GM11168 (cell line): ENCODE measurements at regions not wholly inside any gene's neighbourhood (a gene's known extent, or its start where the extent isn't known, plus 50 kb on each side); places are given as distances from the start of the nearest gene placed in this dataset.
"Not testable (repeated sequence)": the region's sequence is repeated elsewhere in the genome, so short reads cannot be mapped to it uniquely, and the experiment has no call there.

Experiments used
- in situ Hi-C: fragments of 300-500 bp; cut with MboI; formaldehyde crosslinking; loops from one replicate; pipeline ENCODE4 v1.12.0; 2022; ENCODE audit warnings: low sequenced_read_pairs; ENCODE audit not compliant: unreplicated experiment

DNA sequence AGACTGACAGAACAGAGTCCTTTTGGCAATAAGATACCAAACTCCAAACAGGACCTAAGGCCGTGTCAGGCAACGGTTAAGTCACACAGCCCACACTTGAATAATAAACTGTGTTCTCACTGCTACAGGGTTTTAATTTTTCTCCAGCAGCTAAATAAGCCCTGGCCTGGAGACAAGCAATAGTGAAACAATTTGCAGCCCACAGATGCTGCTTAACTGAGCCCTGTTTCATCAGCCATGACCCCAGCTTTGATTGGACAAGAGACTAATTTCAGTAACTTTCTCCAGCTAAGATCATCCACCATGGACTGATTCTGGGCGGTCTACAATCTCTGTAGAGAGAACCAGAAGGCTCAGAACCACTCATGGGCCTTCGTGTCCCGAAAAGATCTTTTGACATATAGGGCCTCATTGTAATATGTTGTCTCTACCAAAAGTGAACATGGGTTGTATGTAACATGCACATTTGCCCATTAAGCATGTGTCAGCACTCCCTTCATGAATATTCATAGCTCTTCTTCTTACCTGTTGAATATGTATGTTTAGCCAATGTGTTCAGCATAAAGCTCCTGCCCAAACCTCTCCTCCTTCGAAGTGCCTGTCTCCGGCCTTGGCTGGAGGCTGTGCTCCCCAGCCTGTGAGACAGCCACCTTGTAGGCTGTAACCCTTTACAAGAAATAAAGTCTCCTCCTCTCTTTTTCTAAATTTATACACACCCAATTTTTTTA, 223.1 kb upstream of the AKR1E2 start:
- in situ Hi-C loops, result no loop called here

DNA sequence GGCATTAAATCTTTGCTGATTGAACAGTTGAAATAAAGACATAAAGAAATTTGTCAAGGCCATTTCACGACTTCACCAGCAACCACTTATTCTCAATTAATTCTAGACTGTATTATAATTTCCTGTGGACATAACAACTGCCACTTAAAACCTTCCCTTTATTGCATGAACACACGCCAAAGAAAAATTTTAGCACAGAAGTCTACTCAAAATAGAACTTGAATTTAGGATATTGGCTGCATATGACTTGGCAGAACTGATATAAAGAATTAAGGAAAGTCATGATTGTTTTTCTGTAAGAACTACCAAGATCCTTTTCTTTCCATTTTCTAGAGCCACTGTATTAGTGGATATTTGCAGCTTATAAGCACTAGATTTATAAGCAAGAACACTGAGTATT, 226.5 kb upstream of the AKR1E2 start:
- in situ Hi-C loops, result no loop called here

DNA sequence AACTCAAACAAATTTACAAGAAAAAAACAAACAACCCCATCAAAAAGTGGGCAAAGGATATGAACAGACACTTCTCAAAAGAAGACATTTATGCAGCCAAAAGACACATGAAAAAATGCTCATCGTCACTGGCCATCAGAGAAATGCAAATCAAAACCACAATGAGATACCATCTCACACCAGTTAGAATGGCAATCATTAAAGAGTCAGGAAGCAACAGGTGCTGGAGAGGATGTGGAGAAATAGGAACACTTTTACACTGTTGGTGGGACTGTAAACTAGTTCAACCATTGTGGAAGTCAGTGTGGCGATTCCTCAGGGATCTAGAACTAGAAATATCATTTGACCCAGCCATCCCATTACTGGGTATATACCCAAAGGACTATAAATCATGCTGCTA, 228.1 kb upstream of the AKR1E2 start:
- in situ Hi-C loops, result not testable (repeated sequence)

DNA sequence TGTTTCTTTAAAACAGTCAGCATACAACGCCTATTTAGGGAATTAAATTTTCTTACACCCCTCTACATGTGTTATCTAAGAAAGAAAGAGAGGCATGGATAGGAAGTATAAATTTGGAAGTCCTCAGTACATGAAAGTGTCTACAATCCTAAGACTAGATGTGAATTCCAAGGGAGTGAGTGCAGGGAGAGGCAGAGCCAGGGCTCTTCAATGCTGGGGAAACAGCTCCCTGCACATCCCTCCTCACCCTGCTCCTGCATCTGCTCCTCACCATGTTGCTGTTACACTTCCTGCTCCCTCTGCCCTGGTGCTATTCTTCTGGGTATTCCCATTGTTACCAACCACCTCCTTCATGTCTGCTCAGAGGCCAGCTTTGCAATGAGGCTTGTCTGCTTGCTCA, 229.1 kb upstream of the AKR1E2 start:
- in situ Hi-C loops, result no loop called here

DNA sequence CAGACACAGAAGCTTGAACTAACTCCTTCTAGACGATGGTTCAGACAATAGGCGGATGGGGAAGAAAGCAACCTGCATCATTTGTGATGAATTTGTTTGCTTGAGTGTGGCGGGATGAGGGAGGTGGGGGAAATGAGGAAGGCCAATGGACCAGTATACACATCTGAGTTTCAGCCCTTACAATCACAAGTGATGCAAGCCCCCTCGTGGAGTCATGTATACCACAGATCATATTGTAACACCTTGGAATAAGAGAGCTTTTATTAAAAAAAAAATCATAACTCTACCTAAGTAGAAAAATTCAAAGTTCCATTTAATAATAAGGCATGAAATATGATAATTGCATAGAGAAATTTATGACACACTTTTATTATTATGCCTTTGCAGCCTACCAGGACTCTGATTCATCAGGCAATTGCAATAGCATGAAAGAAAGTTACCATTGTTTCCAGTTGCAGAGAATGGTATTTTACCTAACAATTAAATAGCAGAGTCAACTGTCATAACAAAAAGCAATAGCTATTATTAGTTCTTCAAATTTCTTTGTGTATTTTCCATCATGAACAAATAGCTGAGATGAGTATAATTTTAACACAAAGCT, 230.2 kb upstream of the AKR1E2 start:
- in situ Hi-C loops, result no loop called here

DNA sequence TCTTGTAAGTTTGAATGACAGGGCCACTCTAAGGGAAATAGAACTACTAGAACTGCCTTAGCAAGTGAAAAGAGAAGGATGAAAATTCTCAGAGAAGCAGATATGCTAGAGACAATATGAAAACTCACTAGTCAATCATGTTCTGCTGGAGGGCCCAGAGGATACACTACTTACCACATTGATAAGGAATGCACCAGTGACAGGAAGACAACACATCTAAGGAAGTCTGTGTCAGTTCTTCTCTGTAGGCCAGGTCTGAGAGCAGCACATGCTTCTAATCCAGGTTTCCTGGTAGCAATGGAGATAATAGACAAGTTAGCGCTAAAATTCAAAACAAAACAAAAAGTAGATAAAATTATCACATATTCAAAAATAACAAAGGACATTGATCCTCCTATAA, 235.2 kb upstream of the AKR1E2 start:
- in situ Hi-C loops, result no loop called here

DNA sequence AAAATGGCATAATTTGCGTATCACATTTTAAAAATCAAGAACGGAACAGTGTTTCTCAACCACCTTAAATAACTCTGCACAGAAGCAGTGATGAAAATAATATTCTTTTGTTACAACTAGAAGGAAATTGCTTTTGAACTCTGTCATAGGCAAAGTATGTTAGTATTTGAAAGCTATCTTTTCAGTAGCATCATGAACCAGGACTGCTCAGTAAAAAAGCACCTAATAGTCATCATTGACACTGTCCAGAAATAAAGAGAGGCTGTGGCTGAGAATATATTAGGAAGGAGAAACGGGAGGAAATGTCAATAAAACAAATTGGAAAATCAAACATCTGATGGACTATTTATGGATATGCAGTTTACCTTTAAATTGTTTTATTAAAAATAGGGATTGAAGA, 237.2 kb upstream of the AKR1E2 start:
- in situ Hi-C loops, result no loop called here

DNA sequence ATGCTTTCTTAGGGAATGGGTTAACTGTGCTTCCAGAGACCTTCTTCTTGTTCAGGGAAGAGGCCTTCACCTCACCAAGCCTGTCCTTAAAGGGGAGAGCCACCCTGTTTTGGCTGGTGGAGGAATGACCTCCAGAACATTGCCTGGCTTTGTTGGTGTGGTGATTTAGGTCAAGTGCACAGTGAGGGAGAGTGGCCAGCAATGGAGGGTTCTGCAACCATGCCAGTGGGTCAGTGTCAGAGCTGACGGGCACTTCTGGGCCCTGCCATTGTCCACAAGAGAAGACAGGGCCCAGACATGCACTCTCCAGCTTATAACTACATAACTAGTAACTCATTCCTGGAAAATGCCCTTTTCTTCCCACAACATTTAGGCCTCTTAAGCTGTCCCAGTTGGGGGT, 238.5 kb upstream of the AKR1E2 start:
- in situ Hi-C loops, result no loop called here

DNA sequence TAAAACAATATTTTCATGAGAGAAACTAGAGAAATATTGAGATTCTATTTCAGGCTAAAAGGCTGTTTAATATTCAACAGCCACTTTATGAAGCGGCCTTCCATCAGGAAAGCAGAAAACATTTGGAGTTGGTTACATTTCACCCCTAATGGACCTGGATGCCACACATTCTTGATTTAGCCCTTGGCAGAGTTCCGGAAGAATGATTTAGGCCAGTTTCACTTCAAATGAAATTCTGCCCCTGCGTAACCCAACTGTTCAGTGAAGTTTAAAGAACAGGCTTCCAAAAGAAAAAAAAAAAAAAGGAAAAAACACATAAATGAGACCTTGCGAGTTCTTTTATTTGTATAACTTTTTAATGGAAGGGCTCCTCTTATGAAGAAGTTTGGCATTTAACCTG, 239.2 kb upstream of the AKR1E2 start:
- in situ Hi-C loops, result no loop called here

DNA sequence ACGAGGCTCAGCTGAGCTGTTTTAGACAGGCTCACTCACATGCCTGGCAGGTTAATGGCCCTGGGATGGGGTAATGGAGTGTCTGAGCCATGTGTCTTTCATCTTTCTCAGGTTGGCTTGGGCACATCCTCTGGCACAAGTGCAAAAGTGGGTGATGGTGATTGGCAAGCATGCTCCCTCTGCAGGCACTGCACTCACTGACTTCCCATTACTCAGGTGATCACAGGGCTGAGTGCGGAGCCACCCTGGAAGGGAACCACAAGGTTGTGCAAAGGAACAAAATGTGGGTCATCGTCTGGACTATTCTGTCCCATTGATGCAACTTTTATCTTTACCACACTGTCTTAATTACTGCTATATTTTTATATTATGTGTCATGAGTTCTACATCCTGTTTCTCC, 244.1 kb upstream of the AKR1E2 start:
- in situ Hi-C loops, result no loop called here

DNA sequence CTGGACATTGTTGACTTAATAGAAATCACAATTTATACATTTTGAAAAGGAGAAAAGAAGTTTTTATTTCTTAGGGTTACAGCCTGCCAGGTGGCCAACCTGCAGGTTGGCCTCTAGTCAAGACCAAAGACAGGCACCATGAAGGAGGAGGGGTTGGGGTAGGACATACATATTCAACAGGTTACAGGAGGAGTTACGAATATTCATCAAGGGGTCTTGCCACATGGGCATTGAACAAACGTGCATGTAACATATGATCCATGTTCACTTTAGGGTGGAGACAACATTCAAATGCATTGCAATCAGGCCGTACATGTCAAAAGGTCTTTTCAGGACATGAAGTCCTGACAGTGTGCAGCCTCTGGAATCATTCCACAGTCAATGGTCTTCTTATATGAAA, 246.2 kb upstream of the AKR1E2 start:
- in situ Hi-C loops, result no loop called here

DNA sequence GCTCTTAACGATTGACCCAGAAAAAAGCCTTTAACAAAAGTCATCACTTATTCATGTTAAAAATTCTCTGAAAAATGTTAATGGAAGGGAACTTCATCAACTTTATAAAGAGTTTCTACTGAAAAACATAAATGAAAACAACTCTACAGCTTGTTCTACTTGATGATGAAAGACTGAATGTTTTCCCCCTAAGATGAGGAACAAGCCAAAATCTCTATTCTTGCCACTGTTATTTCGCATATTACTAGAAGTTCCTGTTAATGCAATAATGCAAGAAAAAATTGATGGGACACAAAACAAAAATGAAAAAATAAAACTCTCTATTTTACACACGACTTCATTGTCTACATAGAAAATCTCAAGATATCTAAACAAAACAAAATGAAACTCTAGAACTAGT, 249.8 kb upstream of the AKR1E2 start:
- in situ Hi-C loops, result no loop called here

DNA sequence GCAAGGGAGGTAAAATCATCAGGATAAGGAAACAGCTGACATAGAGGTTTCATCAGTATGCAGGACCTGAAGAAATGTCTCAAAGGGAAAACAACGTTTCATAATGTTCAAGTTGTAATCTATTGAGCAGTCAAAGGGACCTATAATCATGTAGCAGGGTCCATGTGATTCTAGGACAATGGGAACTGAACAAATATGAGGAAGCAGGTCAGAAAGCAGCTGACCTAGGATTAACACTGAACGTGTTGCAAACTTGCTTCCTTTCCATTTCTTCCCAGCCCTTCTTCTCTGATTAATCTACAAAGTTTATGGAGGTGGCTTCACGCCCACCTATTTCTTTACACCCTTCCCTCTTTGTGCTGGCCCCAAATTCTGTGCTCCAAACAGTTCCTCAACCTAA, 256.9 kb upstream of the AKR1E2 start:
- in situ Hi-C loops, result no loop called here

DNA sequence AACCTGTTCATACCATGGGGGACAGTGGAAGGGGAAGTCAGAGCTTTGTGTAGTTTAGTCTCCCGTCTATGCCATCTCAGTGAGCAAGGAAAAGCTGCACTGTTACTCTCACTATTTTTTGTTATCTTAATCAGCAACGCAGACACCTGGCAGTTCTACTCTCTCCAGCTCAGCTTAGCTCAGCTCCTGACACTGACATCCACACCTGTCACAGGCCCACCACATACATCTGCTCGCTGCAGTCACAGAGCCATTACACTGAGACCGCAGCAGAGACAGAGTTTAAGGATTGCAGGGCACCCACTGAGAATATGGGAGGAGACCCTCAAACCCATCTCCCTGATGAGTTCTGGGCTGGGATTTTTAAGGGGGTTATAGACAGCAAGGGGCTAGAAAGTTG, 257.3 kb upstream of the AKR1E2 start:
- in situ Hi-C loops, result no loop called here

DNA sequence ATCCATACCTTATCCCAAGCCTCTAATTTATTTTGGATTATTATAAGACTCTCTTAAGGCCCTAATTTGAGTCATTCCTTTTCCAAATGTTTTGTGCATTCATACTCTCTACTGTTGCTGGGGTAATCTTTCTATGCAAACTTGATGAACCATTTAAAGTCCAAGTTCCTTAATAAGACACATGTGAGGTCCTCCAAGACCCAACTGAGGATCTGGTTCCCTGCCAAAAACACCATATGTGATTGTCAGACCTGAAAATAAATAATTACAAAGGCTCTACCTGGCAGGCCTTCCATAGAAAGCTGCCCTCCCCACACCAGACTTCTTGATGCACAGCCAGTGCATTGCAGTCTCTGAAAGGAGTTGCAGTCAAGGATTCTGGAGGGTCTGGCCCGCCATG, 257.9 kb upstream of the AKR1E2 start:
- in situ Hi-C loops, result no loop called here

DNA sequence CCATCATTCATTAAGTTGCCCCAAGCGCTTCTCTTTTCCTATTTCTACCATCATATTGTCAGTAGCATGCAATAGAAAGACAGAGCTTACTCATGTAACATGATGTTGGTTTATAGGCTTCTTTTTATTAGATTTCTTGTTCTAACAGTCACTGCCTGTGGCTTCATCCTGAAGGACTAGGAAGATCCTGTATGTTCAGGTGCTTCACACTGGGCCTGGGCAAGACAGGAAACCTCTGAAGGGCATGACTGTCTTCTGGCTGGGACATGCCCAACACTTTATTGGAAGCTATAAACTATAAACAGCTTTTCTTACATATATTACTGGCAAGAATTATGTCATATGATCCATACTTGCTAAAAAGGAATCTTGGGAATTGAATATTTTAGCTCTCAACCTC, 258.4 kb upstream of the AKR1E2 start:
- in situ Hi-C loops, result no loop called here

DNA sequence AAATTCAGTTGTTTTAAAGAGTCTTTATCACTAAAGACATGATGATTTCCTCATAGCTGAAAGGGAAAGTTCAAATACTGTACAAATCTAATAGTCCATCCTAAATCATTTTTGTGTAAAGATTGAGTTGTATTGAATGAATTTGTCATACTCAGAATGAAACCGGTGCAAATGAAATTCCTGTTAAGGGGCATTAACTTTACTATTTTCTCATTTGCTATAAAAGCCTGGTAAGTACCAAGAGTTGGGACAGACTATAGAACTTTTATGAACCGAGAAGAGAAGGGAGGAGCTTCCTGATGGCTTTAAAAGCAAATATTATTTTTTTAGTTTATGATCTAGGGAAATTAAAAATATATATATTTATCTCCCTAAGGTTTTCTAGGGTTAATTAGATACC, 260.0 kb upstream of the AKR1E2 start:
- in situ Hi-C loops, result no loop called here

DNA sequence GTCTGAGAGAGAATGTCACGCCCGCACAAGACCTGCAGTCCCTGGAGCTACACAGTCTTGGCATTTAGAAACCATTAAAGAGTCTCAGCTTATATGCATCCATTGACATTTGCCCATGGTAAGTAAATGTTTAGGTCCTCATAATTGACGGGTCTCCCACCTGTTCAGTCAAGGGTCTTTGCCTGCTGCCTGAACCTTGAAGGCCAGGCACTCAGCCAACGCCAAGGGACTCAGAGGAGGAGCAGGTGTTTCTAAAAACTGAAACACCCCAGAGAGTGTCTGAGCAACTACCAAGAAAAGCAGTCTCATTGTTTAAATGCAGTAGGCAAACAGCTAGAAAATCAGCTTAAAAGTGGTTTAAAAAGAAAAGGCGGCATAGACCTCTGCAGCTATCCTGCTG, 264.7 kb upstream of the AKR1E2 start:
- in situ Hi-C loops, result no loop called here

DNA sequence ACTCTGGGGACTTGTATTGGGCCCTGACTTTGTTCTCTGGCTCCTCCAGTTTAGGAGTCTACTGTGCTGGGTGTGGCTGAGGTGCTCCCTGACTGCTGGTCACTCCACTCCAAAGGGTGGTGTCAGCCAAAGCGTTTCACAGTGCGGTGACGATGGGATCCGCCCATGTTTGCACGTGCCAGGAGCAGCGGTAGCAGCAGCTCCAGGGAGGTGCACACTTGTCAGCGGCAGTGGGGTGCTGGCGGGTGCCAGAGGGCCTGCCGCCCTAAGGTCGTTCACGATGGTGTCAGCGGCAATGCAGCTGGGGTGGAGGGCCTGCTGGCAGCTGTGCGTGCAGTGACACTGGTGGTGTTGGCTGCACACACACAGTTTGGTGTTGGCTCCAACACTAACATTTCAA, 268.5 kb upstream of the AKR1E2 start:
- in situ Hi-C loops, result no loop called here

DNA sequence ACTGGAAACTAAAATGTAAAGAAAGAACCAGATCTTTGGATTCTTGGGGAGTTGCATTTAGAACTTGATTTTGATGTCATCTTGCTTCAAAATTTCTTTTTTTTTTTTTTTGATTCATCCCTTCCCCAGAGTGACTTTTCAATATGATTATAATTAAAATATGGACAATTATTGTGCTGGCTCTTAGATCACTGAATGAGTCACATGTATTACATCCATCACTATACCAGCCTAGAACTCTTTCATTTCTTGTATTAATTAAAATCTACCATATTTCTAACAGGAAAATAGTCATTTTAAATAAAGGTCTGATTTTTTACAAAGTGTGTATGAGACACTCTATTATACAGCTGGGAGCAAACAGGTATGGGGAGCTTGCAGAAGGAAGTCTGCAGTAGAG, 269.5 kb upstream of the AKR1E2 start:
- in situ Hi-C loops, result no loop called here

DNA sequence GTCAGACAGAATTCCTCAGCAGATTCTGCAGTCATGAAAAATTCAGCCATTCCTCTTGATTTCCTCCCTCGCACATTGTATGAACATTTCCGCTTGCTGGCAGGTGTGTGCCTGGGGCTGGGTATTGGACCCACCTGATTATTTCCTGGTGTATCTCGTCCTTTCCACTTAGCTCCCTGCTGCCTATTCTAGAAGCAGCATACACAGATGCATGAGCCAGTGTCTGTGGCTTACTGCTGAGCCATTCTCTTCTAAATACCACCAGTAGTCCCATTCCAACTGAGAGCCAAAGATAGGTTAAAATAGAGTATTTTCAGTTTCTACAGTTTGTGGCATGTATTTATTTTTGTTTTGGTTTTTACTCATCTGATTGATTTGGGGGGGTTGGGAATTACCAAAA, 270.1 kb upstream of the AKR1E2 start:
- in situ Hi-C loops, result no loop called here

DNA sequence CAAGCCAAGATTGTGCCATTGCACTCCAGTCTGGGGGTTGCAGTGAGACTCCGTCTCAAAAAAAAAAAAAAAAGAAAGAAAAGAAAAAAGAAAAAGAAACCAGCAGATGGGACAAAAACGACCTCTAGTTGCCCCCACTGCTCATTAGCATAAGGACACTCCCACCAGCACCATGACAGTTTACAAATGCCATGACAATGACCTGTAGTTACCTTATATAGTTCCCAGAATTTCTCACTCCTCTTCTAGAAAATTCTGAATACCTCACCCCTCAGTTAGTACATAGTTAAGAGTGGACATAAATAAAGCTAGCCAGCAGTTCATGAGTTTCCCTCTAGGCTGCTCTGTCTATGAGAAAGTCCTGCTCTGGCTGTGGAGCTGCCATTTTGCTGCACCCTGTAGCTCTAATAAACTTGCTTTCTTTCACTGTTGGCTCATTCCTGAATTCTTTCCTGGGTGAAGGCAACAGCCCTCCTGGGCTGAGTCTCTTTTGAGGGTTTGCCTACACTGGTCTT, 276.8 kb upstream of the AKR1E2 start:
- in situ Hi-C loops, result no loop called here
